ENCODE measurements at regions not wholly inside any gene's neighbourhood (a gene's known extent, or its start where the extent isn't known, plus 50 kb on each side); places are given as distances from the start of the nearest gene placed in this dataset.
"Not testable (repeated sequence)": the region's sequence is repeated elsewhere in the genome, so short reads cannot be mapped to it uniquely, and the experiment has no call there.

- no peaks in the 10 kb centered on the region for H3K4me1 ChIP-seq
- TF ChIP-seq CTCF (IDR thresholded peaks at IDR 0.05) (no peak), POLR2A (IDR thresholded peaks at IDR 0.05) (no peak)
- no peaks in the 10 kb centered on the region for H3K36me3 ChIP-seq
- H3K27ac ChIP-seq = no peak overlapping the region
- no peaks in the 10 kb centered on the region for H3K9me3 ChIP-seq
- no peak overlapping the region for H3K4me3 ChIP-seq
- DNase-seq = no peak
- H3K27me3 ChIP-seq = no peaks in the 10 kb centered on the region
Measured at GRCh38 chr5:107739661-107740060, 68.9 kb upstream of the EFNA5 start.

- TF ChIP-seq POLR2A (IDR thresholded peaks at IDR 0.05) = no peak
- TF ChIP-seq CTCF (IDR thresholded peaks at IDR 0.05) = no peak
- no peak overlapping the region for H3K27ac ChIP-seq
- no peak for DNase-seq
- H3K27me3 ChIP-seq = no peaks in the 10 kb centered on the region
- no peaks in the 10 kb centered on the region for H3K36me3 ChIP-seq
- H3K4me3 ChIP-seq = no peak overlapping the region
- H3K9me3 ChIP-seq = no peaks in the 10 kb centered on the region
- H3K4me1 ChIP-seq = no peaks in the 10 kb centered on the region
Measured at GRCh38 chr5:107736638-107737037, 65.9 kb upstream of the EFNA5 start.

GRCh38 chr5:107736089-107736488 is 65.4 kb upstream of the EFNA5 start:
- H3K27ac ChIP-seq, H3K27me3 ChIP-seq, H3K4me1 ChIP-seq, H3K36me3 ChIP-seq, DNase-seq, H3K9me3 ChIP-seq, H3K4me3 ChIP-seq: not testable (repeated sequence)

- Histone ChIP-seq H3K4me3 (no peak overlapping the region), H3K9me3 (no peaks in the 10 kb centered on the region), H3K27me3 (no peaks in the 10 kb centered on the region), H3K36me3 (no peaks in the 10 kb centered on the region), H3K27ac (no peak overlapping the region), H3K4me1 (no peaks in the 10 kb centered on the region)
- no peak for TF ChIP-seq CTCF (IDR thresholded peaks at IDR 0.05)
- TF ChIP-seq POLR2A (IDR thresholded peaks at IDR 0.05) = no peak
- no peak for DNase-seq
Measured at GRCh38 chr5:107735558-107735957, 64.8 kb upstream of the EFNA5 start.

- TF ChIP-seq POLR2A (IDR thresholded peaks at IDR 0.05) (no peak), CTCF (IDR thresholded peaks at IDR 0.05) (no peak)
- Histone ChIP-seq H3K4me3 (no peak overlapping the region), H3K27me3 (no peaks in the 10 kb centered on the region), H3K4me1 (no peaks in the 10 kb centered on the region), H3K36me3 (no peaks in the 10 kb centered on the region), H3K27ac (no peak overlapping the region), H3K9me3 (no peaks in the 10 kb centered on the region)
- no peak for DNase-seq
Measured at GRCh38 chr5:107726896-107727295, 56.2 kb upstream of the EFNA5 start.

GRCh38 chr5:107724642-107725041 is 53.9 kb upstream of the EFNA5 start:
- TF ChIP-seq POLR2A (IDR thresholded peaks at IDR 0.05) (no peak), CTCF (IDR thresholded peaks at IDR 0.05) (no peak)

GRCh38 chr5:107721241-107721640 is 50.5 kb upstream of the EFNA5 start:
- H3K27ac ChIP-seq, H3K36me3 ChIP-seq, H3K9me3 ChIP-seq, H3K27me3 ChIP-seq, DNase-seq, H3K4me3 ChIP-seq, H3K4me1 ChIP-seq: not testable (repeated sequence)

More at GRCh38 chr5:107724642-107725041, 53.9 kb upstream of the EFNA5 start:
- Histone ChIP-seq H3K27ac (no peak overlapping the region), H3K9me3 (no peaks in the 10 kb centered on the region), H3K36me3 (no peaks in the 10 kb centered on the region), H3K4me3 (no peak overlapping the region), H3K27me3 (no peaks in the 10 kb centered on the region), H3K4me1 (no peaks in the 10 kb centered on the region)
- DNase-seq = no peak
